HepG2 (cell line): ENCODE measurements at regions not wholly inside any gene's neighbourhood (a gene's known extent, or its start where the extent isn't known, plus 50 kb on each side); places are given as distances from the start of the nearest gene placed in this dataset.

Source experiments
- ATAC-seq: fragments of 200-7000 bp; cut with Tn5 transposase; 3 replicates; pipeline ENCODE4 v1.9.1; 2020; ENCODE audit warnings: mild to moderate bottlenecking, moderate library complexity
- BruUV-seq: library from RNA; stranded (reverse); fragments of 400-500 nt; replicated peaks from 2 replicates; lab custom pipeline; 2021; lab: Mats Ljungman, UMichigan
- CTCF ChIA-PET: fragments of 300-600 bp; formaldehyde crosslinking; extraction: SDS; loops from one replicate; lab custom pipeline; 2021; ENCODE audit warnings: low total read pairs, inconsistent platforms, low intra/inter-chr PET ratio; lab: Yijun Ruan, JAX
- POLR2A ChIA-PET: fragments of 350-600 bp; sonication (Branson Sonifier 250); formaldehyde crosslinking; loops from one replicate; lab custom pipeline; 2020; ENCODE audit warnings: antibody characterized with exemption, inconsistent platforms; lab: Yijun Ruan, JAX
- DNase-seq: peaks from one replicate; pipeline ENCODE4 v3.0.0-alpha.2; 2015; ENCODE audit warnings: low spot score
- FAIRE-seq: peaks from 3 replicates; lab custom pipeline; 2011; peaks lifted over from hg19 to GRCh38; lab: Jason Lieb, UNC
- H2AFZ ChIP-seq: one replicate; pipeline ENCODE4 v1.6.1; 2011; ENCODE audit warnings: low read length, inconsistent platforms
- H3K27ac ChIP-seq: fragments of 300-600 bp; 3 replicates; pipeline ENCODE4 v1.8.0; 2011; ENCODE audit warnings: mixed run types, mild to moderate bottlenecking, mixed read lengths, low read length, inconsistent platforms; ENCODE audit not compliant: insufficient read depth; ENCODE audit errors: extremely low read length
- H3K27me3 ChIP-seq, 2 experiments: fragments of 200-600 bp in 1 of 2; 2 replicates in 1 of 2; 3 replicates in 1 of 2; pipeline versions ENCODE4 v1.6.0 to v1.8.0; 2011; ENCODE audit warnings: low read length in 2 of 2, mild to moderate bottlenecking in 2 of 2, moderate library complexity in 2 of 2, inconsistent platforms in 1 of 2; ENCODE audit not compliant: insufficient read depth in 2 of 2, control insufficient read depth in 1 of 2
- H3K36me3 ChIP-seq, 2 experiments: fragments of 200-600 bp in 1 of 2; replicated peaks in 1 of 2; 2 replicates in 1 of 2; 3 replicates in 1 of 2; pipeline versions ENCODE4 v1.5.1 to v1.8.0; 2011; ENCODE audit warnings: low read length in 2 of 2, inconsistent platforms in 1 of 2; ENCODE audit not compliant: insufficient read depth in 2 of 2, control insufficient read depth in 1 of 2
- H3K4me1 ChIP-seq: 2 replicates; pipeline ENCODE4 v1.5.1; 2012; ENCODE audit warnings: low read length, inconsistent platforms; ENCODE audit not compliant: insufficient read depth
- H3K4me2 ChIP-seq: 2 replicates; pipeline ENCODE4 v1.6.0; 2011; ENCODE audit warnings: low read depth, low read length, inconsistent platforms
- H3K4me3 ChIP-seq, 3 experiments: fragments of 200-600 bp in 1 of 3; sonication (generic), shearing (Covaris generic) in 1 of 3; replicated peaks in 1 of 3; 2 replicates each; pipeline ENCODE4 v1.5.1; 2011 to 2016; ENCODE audit warnings: low read length in 3 of 3, inconsistent platforms in 2 of 3, low read depth in 2 of 3, mild to moderate bottlenecking in 2 of 3, control low read depth in 1 of 3, mixed read lengths in 1 of 3; ENCODE audit not compliant: insufficient read depth in 1 of 3
- H3K79me2 ChIP-seq: one replicate; pipeline ENCODE4 v1.6.1; 2011; ENCODE audit warnings: low read length, inconsistent platforms; ENCODE audit not compliant: insufficient read depth
- H3K9ac ChIP-seq: 2 replicates; pipeline ENCODE4 v1.6.0; 2011; ENCODE audit warnings: mild to moderate bottlenecking, low read depth, low read length, inconsistent platforms; ENCODE audit not compliant: insufficient read depth
- H3K9me3 ChIP-seq: 2 replicates; pipeline ENCODE4 v1.5.1; 2012; ENCODE audit warnings: mild to moderate bottlenecking, low read length
- H4K20me1 ChIP-seq: 2 replicates; pipeline ENCODE4 v1.6.0; 2011; ENCODE audit warnings: inconsistent platforms, mild to moderate bottlenecking, low read length, moderate library complexity; ENCODE audit not compliant: insufficient read depth
- CREB1 ChIP-seq, 2 experiments: fragments of 450-650 bp in 1 of 2; IDR thresholded peaks; 2 replicates each; pipeline ENCODE4 v1.6.1; 2016 to 2017; ENCODE audit warnings: control low read depth in 1 of 2, mild to moderate bottlenecking in 1 of 2, missing compliant biosample characterization in 1 of 2, missing genetic modification characterization in 1 of 2
- MAZ ChIP-seq, 2 experiments: sonication (generic) in 1 of 2; formaldehyde crosslinking in 1 of 2; IDR thresholded peaks; 2 replicates each; pipeline versions ENCODE4 v1.5.0 to v1.6.1; 2012 to 2020; ENCODE audit warnings: low read depth in 2 of 2, mild to moderate bottlenecking in 2 of 2, borderline replicate concordance in 1 of 2, improper control_type of control experiment in 1 of 2, low read length in 1 of 2, missing genetic modification reagents in 1 of 2, moderate library complexity in 1 of 2
- NFAT5 ChIP-seq: sonication (generic); formaldehyde crosslinking; IDR thresholded peaks from 2 replicates; pipeline ENCODE4 v1.4.0; 2020; ENCODE audit warnings: missing genetic modification reagents
- SPEN ChIP-seq: sonication (generic); formaldehyde crosslinking; IDR thresholded peaks from 2 replicates; pipeline ENCODE4 v1.5.1; 2020; ENCODE audit warnings: low read depth, mild to moderate bottlenecking, missing genetic modification reagents
- ZBTB3 ChIP-seq: sonication (generic); formaldehyde crosslinking; IDR thresholded peaks from 2 replicates; pipeline ENCODE4 v1.4.0; 2020; ENCODE audit warnings: low read depth, mild to moderate bottlenecking, moderate library complexity, missing genetic modification reagents, borderline replicate concordance
- ZMYM2 ChIP-seq: sonication (generic); formaldehyde crosslinking; IDR thresholded peaks from 2 replicates; pipeline ENCODE4 v1.8.0; 2022; ENCODE audit warnings: mild to moderate bottlenecking, missing genetic modification reagents
- ZNF614 ChIP-seq: IDR thresholded peaks from 2 replicates; pipeline ENCODE4 v1.6.1; 2018; ENCODE audit warnings: missing biosample characterization, missing genetic modification reagents, inconsistent platforms, borderline replicate concordance
- ZNF775 ChIP-seq: sonication (generic); formaldehyde crosslinking; IDR thresholded peaks from 2 replicates; pipeline ENCODE4 v1.4.0; 2020; ENCODE audit warnings: missing genetic modification reagents, mild to moderate bottlenecking, moderate library complexity, borderline replicate concordance
- WGBS: methylation state at CpG from one replicate; pipeline ENCODE4 v1.1.6; 2017; ENCODE audit warnings: low lambda C conversion rate; 5-methylcytosine and 5-hydroxymethylcytosine counted together
- in situ Hi-C: cut with HindIII; loops from 2 replicates; pipeline ENCODE4 v1.10.0; 2017; ENCODE audit warnings: low pct_unique_long_range_greater_than_20kb; ENCODE audit not compliant: extremely low pct_ligation_motif_present
- intact Hi-C: fragments of 100-400 bp; cut with micrococcal nuclease; formaldehyde crosslinking; loops from one replicate; pipeline ENCODE4 v1.10.0; 2022; ENCODE audit not compliant: unreplicated experiment

- Histone ChIP-seq H3K9ac (no peak overlapping the region), H3K79me2 (no peaks in the 10 kb centered on the region), H3K9me3 (peaks cover 18% of the 10 kb centered on the region), H3K36me3 (no peaks in the 10 kb centered on the region), H4K20me1 (no peaks in the 10 kb centered on the region), H3K4me3 (no peak overlapping the region), H3K27ac (no peak overlapping the region), H3K4me2 (no peak overlapping the region), H3K4me1 (peaks cover 8% of the 10 kb centered on the region), H2AFZ (no peak overlapping the region), H3K27me3 (peaks cover 3 to 30% of the 10 kb centered on the region in 2 experiments; a peak in 4 of 5 replicates)
- no TSS peak for BruUV-seq
- 27% methylated on average over 10 of the region's 10 CpGs for WGBS
- intact Hi-C loops = loop anchor here (10.0 kb wide), 1 partner anchor 846 kb away; no protein-coding TSS in a partner anchor
- in situ Hi-C loops = no loop called here
- ATAC-seq (no peak), DNase-seq (no peak), FAIRE-seq (no peak)
- ChIA-PET CTCF (no interaction called here), POLR2A (no interaction called here)
- TF ChIP-seq CREB1 (IDR thresholded peaks at IDR 0.05) = no peak
- TF ChIP-seq CREB1 (CRISPR knock-in tag; IDR thresholded peaks at IDR 0.05) = no peak
- TF ChIP-seq MAZ (IDR thresholded peaks at IDR 0.05; ENCODE audit: borderline replicate concordance, low read depth, low read length) = no peak
- TF ChIP-seq MAZ (CRISPR knock-in tag; IDR thresholded peaks at IDR 0.05; ENCODE audit: low read depth) = no peak
- TF ChIP-seq SPEN (CRISPR knock-in tag) = no peak
- TF ChIP-seq ZNF775 (CRISPR knock-in tag) = no peak
- TF ChIP-seq NFAT5 = no peak
- no peak for TF ChIP-seq ZNF614 (CRISPR knock-in tag)
- TF ChIP-seq ZBTB3 (CRISPR knock-in tag) = no peak
- TF ChIP-seq ZMYM2 (CRISPR knock-in tag) = no peak
These were observed 144.1 kb downstream of the NDUFA10 start for GRCh38 chr2:239881031-239881471.
